Nephron progenitor cell (in vitro differentiated cells): ENCODE measurements at regions not wholly inside any gene's neighbourhood (a gene's known extent, or its start where the extent isn't known, plus 50 kb on each side); places are given as distances from the start of the nearest gene placed in this dataset.

Experiments
- DNase-seq: peaks from one replicate; pipeline ENCODE4 v3.0.0; 2021
- H3K27ac Mint-ChIP-seq: 2 replicates; pipeline ENCODE4 v1.8.0; 2021; ENCODE audit warnings: mild to moderate bottlenecking, moderate library complexity, mixed read lengths
- H3K27me3 Mint-ChIP-seq: 2 replicates; pipeline ENCODE4 v1.8.0; 2021; ENCODE audit warnings: mild to moderate bottlenecking, low read depth, mixed read lengths; ENCODE audit not compliant: poor library complexity
- H3K36me3 Mint-ChIP-seq: 2 replicates; pipeline ENCODE4 v1.8.0; 2021; ENCODE audit warnings: low read depth, mixed read lengths
- H3K4me1 Mint-ChIP-seq: 2 replicates; pipeline ENCODE4 v1.8.0; 2021; ENCODE audit warnings: mixed read lengths
- H3K4me3 Mint-ChIP-seq: 2 replicates; pipeline ENCODE4 v1.8.0; 2021; ENCODE audit warnings: mild to moderate bottlenecking, moderate library complexity, mixed read lengths
- H3K9me3 Mint-ChIP-seq: 2 replicates; pipeline ENCODE4 v1.8.0; 2021; ENCODE audit warnings: mild to moderate bottlenecking, moderate library complexity, mixed read lengths
- CTCF ChIP-seq: fragments of 200-600 bp; sonication (generic); IDR thresholded peaks from 2 replicates; pipeline ENCODE4 v1.5.0; 2021; ENCODE audit warnings: antibody characterized with exemption

GRCh38 chr12:93956551-93956950 lies 191.8 kb upstream of the PLXNC1 start:
- no peak for TF ChIP-seq CTCF
- DNase-seq: no peak
- no peaks in the 10 kb centered on the region for H3K36me3 Mint-ChIP-seq
- peaks cover 3% of the 10 kb centered on the region for H3K27me3 Mint-ChIP-seq
- H3K4me1 Mint-ChIP-seq: no peaks in the 10 kb centered on the region
- H3K27ac Mint-ChIP-seq: no peak overlapping the region
- peaks cover 21% of the 10 kb centered on the region for H3K9me3 Mint-ChIP-seq
- no peak overlapping the region for H3K4me3 Mint-ChIP-seq

GRCh38 chr12:93957168-93957567 lies 191.2 kb upstream of the PLXNC1 start:
- Mint-ChIP-seq H3K9me3 (peaks cover 26% of the 10 kb centered on the region), H3K27me3 (peaks cover 3% of the 10 kb centered on the region), H3K27ac (no peak overlapping the region), H3K4me1 (no peaks in the 10 kb centered on the region), H3K4me3 (no peak overlapping the region), H3K36me3 (no peaks in the 10 kb centered on the region)
- no peak for TF ChIP-seq CTCF
- DNase-seq: no peak

GRCh38 chr12:93957870-93958269 lies 190.5 kb upstream of the PLXNC1 start:
- Mint-ChIP-seq H3K9me3 (peaks cover 31% of the 10 kb centered on the region), H3K36me3 (no peaks in the 10 kb centered on the region), H3K27me3 (peaks cover 3% of the 10 kb centered on the region), H3K27ac (no peak overlapping the region), H3K4me1 (no peaks in the 10 kb centered on the region), H3K4me3 (no peak overlapping the region)
- no peak for DNase-seq
- no peak for TF ChIP-seq CTCF

GRCh38 chr12:93959657-93960056 lies 188.7 kb upstream of the PLXNC1 start:
- H3K36me3 Mint-ChIP-seq: no peaks in the 10 kb centered on the region
- DNase-seq: no peak
- H3K4me1 Mint-ChIP-seq: no peaks in the 10 kb centered on the region
- no peak overlapping the region for H3K27ac Mint-ChIP-seq
- no peak for TF ChIP-seq CTCF
- peaks cover 36% of the 10 kb centered on the region for H3K9me3 Mint-ChIP-seq
- no peak overlapping the region for H3K4me3 Mint-ChIP-seq
- H3K27me3 Mint-ChIP-seq: no peaks in the 10 kb centered on the region

GRCh38 chr12:93960521-93960920 lies 187.9 kb upstream of the PLXNC1 start:
- no peaks in the 10 kb centered on the region for H3K4me1 Mint-ChIP-seq
- TF ChIP-seq CTCF: no peak
- no peaks in the 10 kb centered on the region for H3K27me3 Mint-ChIP-seq
- no peak overlapping the region for H3K4me3 Mint-ChIP-seq
- DNase-seq: no peak
- H3K9me3 Mint-ChIP-seq: peaks cover 33% of the 10 kb centered on the region
- no peaks in the 10 kb centered on the region for H3K36me3 Mint-ChIP-seq
- no peak overlapping the region for H3K27ac Mint-ChIP-seq

GRCh38 chr12:93962336-93962735 lies 186.0 kb upstream of the PLXNC1 start:
- Mint-ChIP-seq H3K9me3 (peaks cover 15% of the 10 kb centered on the region), H3K4me1 (no peaks in the 10 kb centered on the region), H3K27ac (no peak overlapping the region)

More at GRCh38 chr12:93962336-93962735, 186.0 kb upstream of the PLXNC1 start:
- Mint-ChIP-seq H3K27me3 (no peaks in the 10 kb centered on the region), H3K36me3 (no peaks in the 10 kb centered on the region), H3K4me3 (no peak overlapping the region)
- no peak for TF ChIP-seq CTCF
- DNase-seq: no peak
